ENCODE measurements at regions not wholly inside any gene's neighbourhood (a gene's known extent, or its start where the extent isn't known, plus 50 kb on each side); places are given as distances from the start of the nearest gene placed in this dataset.

DNA sequence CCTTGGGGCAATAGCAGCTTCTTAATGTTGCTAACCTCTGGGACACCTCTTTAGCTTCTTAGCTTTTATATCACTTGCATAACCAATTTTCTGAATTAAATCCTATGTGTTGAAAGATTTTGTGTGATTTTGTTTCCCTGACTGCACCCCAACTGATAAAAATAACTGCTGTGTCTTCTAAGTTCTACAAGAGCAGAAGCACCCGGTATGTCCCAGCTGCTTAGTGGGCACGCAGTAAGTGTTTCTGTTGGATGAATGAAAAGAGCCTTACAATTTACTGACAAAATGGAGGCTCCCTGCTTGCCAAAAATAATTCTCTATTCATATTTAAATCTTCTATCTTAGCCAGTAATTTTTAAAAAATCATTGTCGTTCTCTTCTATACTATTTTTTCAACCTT lies 53.1 kb upstream of the GALNT5 start:
- no peak for TF ChIP-seq ZFX (IDR thresholded peaks at IDR 0.05; ENCODE audit: borderline replicate concordance)
- TF ChIP-seq, protein P1, sequence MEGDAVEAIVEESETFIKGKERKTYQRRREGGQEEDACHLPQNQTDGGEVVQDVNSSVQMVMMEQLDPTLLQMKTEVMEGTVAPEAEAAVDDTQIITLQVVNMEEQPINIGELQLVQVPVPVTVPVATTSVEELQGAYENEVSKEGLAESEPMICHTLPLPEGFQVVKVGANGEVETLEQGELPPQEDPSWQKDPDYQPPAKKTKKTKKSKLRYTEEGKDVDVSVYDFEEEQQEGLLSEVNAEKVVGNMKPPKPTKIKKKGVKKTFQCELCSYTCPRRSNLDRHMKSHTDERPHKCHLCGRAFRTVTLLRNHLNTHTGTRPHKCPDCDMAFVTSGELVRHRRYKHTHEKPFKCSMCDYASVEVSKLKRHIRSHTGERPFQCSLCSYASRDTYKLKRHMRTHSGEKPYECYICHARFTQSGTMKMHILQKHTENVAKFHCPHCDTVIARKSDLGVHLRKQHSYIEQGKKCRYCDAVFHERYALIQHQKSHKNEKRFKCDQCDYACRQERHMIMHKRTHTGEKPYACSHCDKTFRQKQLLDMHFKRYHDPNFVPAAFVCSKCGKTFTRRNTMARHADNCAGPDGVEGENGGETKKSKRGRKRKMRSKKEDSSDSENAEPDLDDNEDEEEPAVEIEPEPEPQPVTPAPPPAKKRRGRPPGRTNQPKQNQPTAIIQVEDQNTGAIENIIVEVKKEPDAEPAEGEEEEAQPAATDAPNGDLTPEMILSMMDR (IDR thresholded peaks at IDR 0.05), result no peak
- H3K27ac ChIP-seq, result no peak overlapping the region

DNA sequence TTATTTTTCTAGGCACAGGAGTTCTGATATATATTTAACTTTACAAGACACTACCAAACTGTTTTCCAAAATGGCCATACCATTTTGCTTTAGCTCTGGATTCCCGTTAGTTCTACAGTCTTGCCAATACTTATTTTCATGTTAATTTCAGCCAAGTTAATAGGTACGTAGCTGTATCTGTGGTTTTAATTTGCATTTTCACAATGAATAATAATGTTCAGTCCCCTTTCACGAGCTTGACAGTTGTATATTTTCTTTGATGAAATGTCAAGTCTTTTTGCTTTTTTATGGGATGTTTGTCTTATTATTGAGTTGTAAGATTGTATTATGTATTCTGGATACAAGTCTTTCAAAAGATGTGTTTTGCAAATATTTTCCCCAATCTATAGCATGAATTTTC lies 50.6 kb upstream of the GALNT5 start:
- no peak for TF ChIP-seq ZFX (IDR thresholded peaks at IDR 0.05; ENCODE audit: borderline replicate concordance)
- TF ChIP-seq, protein P1 (IDR thresholded peaks at IDR 0.05), result no peak
- H3K27ac ChIP-seq, result no peak overlapping the region

Data from 22Rv1 (cell line).